ELF-1 (cell line): ENCODE measurements at regions not wholly inside any gene's neighbourhood (a gene's known extent, or its start where the extent isn't known, plus 50 kb on each side); places are given as distances from the start of the nearest gene placed in this dataset.
"Not testable (repeated sequence)": the region's sequence is repeated elsewhere in the genome, so short reads cannot be mapped to it uniquely, and the experiment has no call there.

Experiments used
- DNase-seq: peaks from one replicate; pipeline ENCODE4 v3.0.0-alpha.2; 2016; ENCODE audit warnings: low read depth, low spot score

- no peak for DNase-seq
Measured at GRCh38 chr2:36168115-36168514, 187.5 kb upstream of the CRIM1 start.

GRCh38 chr2:36165132-36165531, 190.4 kb upstream of the CRIM1 start:
- DNase-seq, result no peak

- no peak for DNase-seq
Measured at GRCh38 chr2:36163520-36164254, 191.9 kb upstream of the CRIM1 start.

GRCh38 chr2:36157093-36157492, 198.5 kb upstream of the CRIM1 start:
- not testable (repeated sequence) for DNase-seq

GRCh38 chr2:36147670-36148390, 207.7 kb upstream of the CRIM1 start:
- DNase-seq, result no peak

- no peak for DNase-seq
Measured at GRCh38 chr2:36146765-36147164, 208.8 kb upstream of the CRIM1 start.

GRCh38 chr2:36140391-36140790, 215.2 kb upstream of the CRIM1 start:
- DNase-seq, result no peak

- no peak for DNase-seq
Measured at GRCh38 chr2:36137612-36138011, 218.0 kb upstream of the CRIM1 start.

- no peak for DNase-seq
Measured at GRCh38 chr2:36134281-36134680, 221.3 kb upstream of the CRIM1 start.

GRCh38 chr2:36128359-36128758, 227.2 kb upstream of the CRIM1 start:
- no peak for DNase-seq

- DNase-seq, result no peak
Measured at GRCh38 chr2:36125702-36126101, 229.9 kb upstream of the CRIM1 start.

GRCh38 chr2:36123995-36124394, 231.6 kb upstream of the CRIM1 start:
- no peak for DNase-seq

- DNase-seq, result no peak
Measured at GRCh38 chr2:36097022-36097421, 258.6 kb upstream of the CRIM1 start.

- not testable (repeated sequence) for DNase-seq
Measured at GRCh38 chr2:36091844-36092741, 263.5 kb upstream of the CRIM1 start.

- DNase-seq, result peak; percentile 31
Measured at GRCh38 chr2:36088716-36089328, 266.8 kb upstream of the CRIM1 start.

- DNase-seq, result no peak
Measured at GRCh38 chr2:36087344-36087743, 268.2 kb upstream of the CRIM1 start.

- no peak for DNase-seq
Measured at GRCh38 chr2:36079793-36080192, 275.8 kb upstream of the CRIM1 start.

- DNase-seq, result no peak
Measured at GRCh38 chr2:36074008-36074407, 281.6 kb upstream of the CRIM1 start.

- DNase-seq, result no peak
Measured at GRCh38 chr2:36071698-36072097, 283.9 kb upstream of the CRIM1 start.

GRCh38 chr2:36069074-36069473, 286.5 kb upstream of the CRIM1 start:
- no peak for DNase-seq

- DNase-seq, result no peak
Measured at GRCh38 chr2:36068086-36068485, 287.5 kb upstream of the CRIM1 start.

GRCh38 chr2:36060133-36060532, 295.4 kb upstream of the CRIM1 start:
- no peak for DNase-seq
